ENCODE measurements at regions not wholly inside any gene's neighbourhood (a gene's known extent, or its start where the extent isn't known, plus 50 kb on each side); places are given as distances from the start of the nearest gene placed in this dataset.

- Histone ChIP-seq H3K9me3 (ENCODE audit: control insufficient read depth in 1 of 2, insufficient read depth in 1 of 2, low read length in 2 of 2) (peaks cover 0 to 13% of the 10 kb centered on the region in 2 experiments), H3K36me3 (ENCODE audit: insufficient read depth, low read length) (no peaks in the 10 kb centered on the region), H3K4me1 (ENCODE audit: insufficient read depth, low read length) (no peaks in the 10 kb centered on the region), H3K4me3 (ENCODE audit: low read length) (no peak overlapping the region), H3K27ac (ENCODE audit: low read depth in 1 of 2, low read length in 2 of 2) (no peak overlapping the region), H3K27me3 (ENCODE audit: control insufficient read depth in 1 of 2, insufficient read depth in 2 of 2, low read length in 2 of 2) (no peaks in the 10 kb centered on the region)
- intact Hi-C loops (cut with DNase I, micrococcal nuclease): no loop called here
- DNase-seq (no peak), ATAC-seq (ENCODE audit: poor library complexity) (no peak)
- CTCF ChIA-PET: interaction anchor here (0.6 kb wide), 1 partner anchor 114 kb away, joined by 3 read pairs; no protein-coding TSS in a partner anchor
- Mint-ChIP-seq H3K36me3 (ENCODE audit: low read depth) (no peaks in the 10 kb centered on the region), H3K27ac (no peak overlapping the region), H3K9me3 (peaks cover 3% of the 10 kb centered on the region), H3K4me3 (no peak overlapping the region), H3K27me3 (no peaks in the 10 kb centered on the region), H3K4me1 (ENCODE audit: low read depth) (no peaks in the 10 kb centered on the region)
- POLR2A ChIA-PET: no interaction called here
- TF ChIP-seq CTCF (IDR thresholded peaks at IDR 0.05): no peak
These were observed 765.4 kb downstream of the TMEM182 start for GRCh38 chr2:103527278-103527677.

- Mint-ChIP-seq H3K4me1 (ENCODE audit: low read depth) (no peaks in the 10 kb centered on the region), H3K27ac (no peak overlapping the region), H3K36me3 (ENCODE audit: low read depth) (no peaks in the 10 kb centered on the region), H3K4me3 (no peak overlapping the region), H3K27me3 (no peaks in the 10 kb centered on the region), H3K9me3 (peaks cover 3% of the 10 kb centered on the region)
- ATAC-seq (ENCODE audit: poor library complexity): no peak
- no peak for DNase-seq
- peaks cover 6 to 13% of the 10 kb centered on the region in 2 experiments for H3K9me3 ChIP-seq (ENCODE audit: control insufficient read depth in 1 of 2, insufficient read depth in 1 of 2, low read length in 2 of 2)
- intact Hi-C loops (cut with DNase I, micrococcal nuclease): no loop called here
- no peaks in the 10 kb centered on the region for H3K4me1 ChIP-seq (ENCODE audit: insufficient read depth, low read length)
- POLR2A ChIA-PET: no interaction called here
- no peaks in the 10 kb centered on the region for H3K27me3 ChIP-seq (ENCODE audit: control insufficient read depth in 1 of 2, insufficient read depth in 2 of 2, low read length in 2 of 2)
- H3K27ac ChIP-seq (ENCODE audit: low read depth in 1 of 2, low read length in 2 of 2): no peak overlapping the region
- CTCF ChIA-PET: no interaction called here
- TF ChIP-seq CTCF (IDR thresholded peaks at IDR 0.05): no peak
- no peaks in the 10 kb centered on the region for H3K36me3 ChIP-seq (ENCODE audit: insufficient read depth, low read length)
- H3K4me3 ChIP-seq (ENCODE audit: low read length): no peak overlapping the region
These were observed 768.1 kb downstream of the TMEM182 start for GRCh38 chr2:103529798-103530502.

- intact Hi-C loops (cut with DNase I, micrococcal nuclease): no loop called here
- no peak for DNase-seq
- ChIA-PET POLR2A (interaction anchor here (0.7 kb wide), 1 partner anchor 57 kb away, joined by 3 read pairs; no protein-coding TSS in a partner anchor), CTCF (no interaction called here)
- Mint-ChIP-seq H3K27me3 (no peaks in the 10 kb centered on the region), H3K27ac (no peak overlapping the region), H3K4me1 (ENCODE audit: low read depth) (no peaks in the 10 kb centered on the region), H3K9me3 (peaks cover 15% of the 10 kb centered on the region), H3K36me3 (ENCODE audit: low read depth) (no peaks in the 10 kb centered on the region), H3K4me3 (no peak overlapping the region)
- Histone ChIP-seq H3K4me3 (ENCODE audit: low read length) (no peak overlapping the region), H3K9me3 (ENCODE audit: control insufficient read depth in 1 of 2, insufficient read depth in 1 of 2, low read length in 2 of 2) (no peaks in the 10 kb centered on the region), H3K27ac (ENCODE audit: low read depth in 1 of 2, low read length in 2 of 2) (no peak overlapping the region), H3K36me3 (ENCODE audit: insufficient read depth, low read length) (no peaks in the 10 kb centered on the region), H3K27me3 (ENCODE audit: control insufficient read depth in 1 of 2, insufficient read depth in 2 of 2, low read length in 2 of 2) (no peaks in the 10 kb centered on the region), H3K4me1 (ENCODE audit: insufficient read depth, low read length) (no peaks in the 10 kb centered on the region)
- ATAC-seq (ENCODE audit: poor library complexity): no peak
- TF ChIP-seq CTCF (IDR thresholded peaks at IDR 0.05): no peak
These were observed 790.9 kb downstream of the TMEM182 start for GRCh38 chr2:103552775-103553174.

All from CD4-positive, alpha-beta T cell (primary cell).